ENCODE measurements at regions not wholly inside any gene's neighbourhood (a gene's known extent, or its start where the extent isn't known, plus 50 kb on each side); places are given as distances from the start of the nearest gene placed in this dataset.
"Not testable (repeated sequence)": the region's sequence is repeated elsewhere in the genome, so short reads cannot be mapped to it uniquely, and the experiment has no call there.

DNA sequence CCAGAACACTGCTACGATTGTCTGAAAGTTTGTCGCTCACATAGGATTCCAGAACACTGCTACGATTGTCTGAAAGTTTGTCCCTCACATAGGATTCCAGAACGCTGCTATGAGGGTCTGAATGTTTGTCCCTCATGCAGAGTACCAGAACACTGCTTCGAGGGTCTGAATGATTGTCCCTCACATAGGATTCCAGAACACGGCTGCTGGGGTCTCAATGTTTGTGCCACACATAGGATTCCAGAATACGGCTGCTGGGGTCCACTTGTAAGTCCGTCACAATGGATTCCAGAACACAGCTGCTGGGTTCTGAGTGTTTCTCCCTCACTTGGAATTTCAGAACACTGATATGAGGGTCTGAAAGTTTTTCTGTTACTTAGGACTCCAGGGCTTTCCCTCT, 203.3 kb downstream of the FOXD4L6 start:
- intact Hi-C loops (cut with DNase I), result no loop called here
- no peak for DNase-seq
- no peaks in the 10 kb centered on the region for H3K4me1 ChIP-seq (ENCODE audit: insufficient read depth)
- no peak overlapping the region for H3K4me3 ChIP-seq
- no peak overlapping the region for H3K27ac ChIP-seq
- TF ChIP-seq POLR2A (IDR thresholded peaks at IDR 0.05) (no peak), EP300 (IDR thresholded peaks at IDR 0.05) (no peak), CTCF (IDR thresholded peaks at IDR 0.05) (no peak)
- H3K9me3 ChIP-seq, result peaks cover 9 to 48% of the 10 kb centered on the region in 2 donors
- 74 to 77% (median 76%) methylated on average over 8 of the region's 8 CpGs for WGBS, 3 donors
- no peaks in the 10 kb centered on the region for H3K36me3 ChIP-seq
- H3K27me3 ChIP-seq, result no peaks in the 10 kb centered on the region

DNA sequence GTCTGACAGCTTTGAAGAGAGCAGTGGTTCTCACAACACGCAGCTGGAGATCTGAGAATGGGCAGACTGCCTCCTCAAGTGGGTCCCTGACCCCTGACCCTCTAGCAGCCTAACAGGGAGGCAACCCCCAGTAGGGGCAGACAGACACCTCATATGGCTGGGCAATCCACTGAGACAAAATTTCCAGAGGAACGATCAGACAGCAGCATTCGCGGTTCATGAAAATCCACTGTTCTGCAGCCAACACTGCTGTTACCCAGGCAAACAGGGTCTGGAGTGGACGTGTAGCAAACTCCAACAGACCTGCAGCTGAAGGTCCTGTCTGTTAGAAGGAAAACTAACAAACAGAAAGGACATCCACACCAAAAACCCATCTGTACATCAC, 212.1 kb downstream of the FOXD4L6 start:
- H3K36me3 ChIP-seq; H3K4me3 ChIP-seq; intact Hi-C loops (cut with DNase I); H3K27ac ChIP-seq; DNase-seq; H3K27me3 ChIP-seq; H3K4me1 ChIP-seq (ENCODE audit: insufficient read depth): not testable (repeated sequence)
- 75 to 77% (median 77%) methylated on average over 5 of the region's 5 CpGs for WGBS, 3 donors
- peaks cover 4 to 55% of the 10 kb centered on the region in 2 donors for H3K9me3 ChIP-seq

DNA sequence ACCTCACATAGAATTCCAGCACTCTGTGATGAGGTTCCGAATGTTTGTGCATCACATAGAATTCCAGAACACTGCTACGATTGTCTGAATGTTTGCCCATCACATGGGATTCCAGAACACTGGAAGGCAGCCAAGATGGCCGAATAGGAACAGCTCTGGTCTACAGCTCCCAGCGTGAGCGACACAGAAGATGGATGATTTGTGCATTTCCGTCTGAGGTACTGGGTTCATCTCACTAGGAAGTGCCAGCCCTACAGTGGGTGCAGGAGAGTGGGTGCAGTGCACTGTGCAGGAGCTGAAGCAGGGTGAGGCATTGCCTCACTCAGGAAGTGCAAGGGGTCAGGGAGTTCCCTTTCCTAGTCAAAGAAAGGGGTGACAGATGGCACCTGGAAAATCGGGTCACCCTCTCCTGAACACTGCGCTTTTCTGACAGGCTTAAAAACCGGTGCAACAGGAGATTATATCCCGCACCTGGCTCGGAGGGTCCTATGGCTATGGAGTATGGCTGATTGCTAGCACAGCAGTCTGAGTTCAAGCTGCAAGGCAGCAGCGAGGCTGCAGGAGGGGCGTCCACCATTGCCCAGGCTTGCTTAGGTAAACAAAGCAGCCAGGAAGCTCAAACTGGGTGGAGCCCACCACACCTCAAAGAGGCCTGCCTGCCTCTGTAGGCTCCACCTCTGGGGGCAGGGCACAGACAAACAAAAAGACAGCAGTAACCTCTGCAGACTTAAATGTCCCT, 212.7 kb downstream of the FOXD4L6 start:
- H3K27me3 ChIP-seq; H3K27ac ChIP-seq; intact Hi-C loops (cut with DNase I); H3K4me1 ChIP-seq (ENCODE audit: insufficient read depth); H3K4me3 ChIP-seq; DNase-seq; H3K36me3 ChIP-seq: not testable (repeated sequence)
- peaks cover 4 to 61% of the 10 kb centered on the region in 2 donors for H3K9me3 ChIP-seq
- 81 to 83% (median 83%) methylated on average over 13 of the region's 13 CpGs for WGBS, 3 donors

DNA sequence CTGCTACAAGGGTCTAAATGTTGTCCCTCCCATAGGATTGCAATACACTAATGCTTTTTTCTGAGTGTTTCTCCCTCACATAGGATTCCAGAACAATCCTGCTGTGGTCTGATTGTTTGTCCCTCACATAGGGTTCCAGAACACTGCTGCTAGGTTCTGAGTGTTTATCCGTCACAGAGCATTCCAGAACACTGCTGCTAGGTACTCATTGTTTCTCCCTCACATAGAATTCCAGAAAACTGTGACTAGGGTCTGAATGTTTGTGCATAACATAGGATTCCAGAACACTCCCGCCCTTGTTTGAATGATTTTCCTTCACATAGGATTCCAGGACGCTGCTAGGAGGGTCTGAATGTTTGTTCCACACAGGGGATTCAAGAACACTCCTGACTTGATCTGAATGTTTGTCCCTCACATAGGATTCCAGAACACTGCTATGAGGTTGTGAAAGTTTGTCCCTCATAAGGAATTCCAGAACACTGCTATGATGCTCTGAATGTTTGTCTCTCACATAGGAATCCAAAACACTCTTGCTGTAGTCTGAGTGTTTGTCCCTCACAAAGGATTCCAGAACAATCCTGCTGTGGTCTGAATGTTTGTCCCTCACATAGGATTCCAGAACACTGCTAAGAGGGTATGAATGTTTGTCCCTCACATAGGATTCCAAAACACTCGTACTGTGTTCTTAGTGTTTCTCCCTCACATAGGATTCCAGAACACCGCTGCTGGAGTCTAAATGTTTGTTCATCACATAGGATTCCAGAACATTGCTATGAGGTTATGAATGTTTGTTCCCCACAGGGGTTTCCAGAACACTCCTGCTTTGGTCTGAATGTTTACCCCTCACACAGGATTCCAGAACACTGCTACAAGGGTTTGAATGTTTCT, 213.5 kb downstream of the FOXD4L6 start:
- H3K36me3 ChIP-seq, result no peaks in the 10 kb centered on the region
- no peak for TF ChIP-seq CTCF (IDR thresholded peaks at IDR 0.05)
- no peak for TF ChIP-seq POLR2A (IDR thresholded peaks at IDR 0.05)
- TF ChIP-seq EP300 (IDR thresholded peaks at IDR 0.05), result no peak
- no peak overlapping the region for H3K4me3 ChIP-seq
- H3K4me1 ChIP-seq (ENCODE audit: insufficient read depth), result no peaks in the 10 kb centered on the region
- H3K27ac ChIP-seq, result no peak overlapping the region
- DNase-seq, result no peak
- H3K27me3 ChIP-seq, result no peaks in the 10 kb centered on the region
- WGBS, 3 donors, result 56 to 62% (median 58%) methylated on average over 5 of the region's 5 CpGs
- H3K9me3 ChIP-seq, result peaks cover 4 to 67% of the 10 kb centered on the region in 2 donors
- intact Hi-C loops (cut with DNase I), result no loop called here

GRCh38 chr9:40913928-40914673, 214.4 kb downstream of the FOXD4L6 start:
- Histone ChIP-seq H3K27ac (no peak overlapping the region), H3K4me1 (ENCODE audit: insufficient read depth) (no peaks in the 10 kb centered on the region), H3K9me3 (peaks cover 4 to 76% of the 10 kb centered on the region in 2 donors), H3K4me3 (no peak overlapping the region), H3K36me3 (no peaks in the 10 kb centered on the region), H3K27me3 (no peaks in the 10 kb centered on the region)
- no peak for DNase-seq
- intact Hi-C loops (cut with DNase I), result no loop called here
- no peak for TF ChIP-seq EP300 (IDR thresholded peaks at IDR 0.05)
- no peak for TF ChIP-seq POLR2A (IDR thresholded peaks at IDR 0.05)
- TF ChIP-seq CTCF (IDR thresholded peaks at IDR 0.05), result no peak
- WGBS, 3 donors, result 60 to 64% (median 63%) methylated on average over 8 of the region's 8 CpGs

Data from ovary (tissue), 7 donors.